GM12892 (cell line): ENCODE measurements at regions not wholly inside any gene's neighbourhood (a gene's known extent, or its start where the extent isn't known, plus 50 kb on each side); places are given as distances from the start of the nearest gene placed in this dataset.

Experiments used
- POLR2A ChIP-seq: IDR thresholded peaks from 2 replicates; pipeline ENCODE4 v1.6.1; 2011; ENCODE audit warnings: low read depth, low read length, control low read depth
- POLR2AphosphoS5 ChIP-seq: IDR thresholded peaks from 2 replicates; pipeline ENCODE4 v1.6.1; 2011; ENCODE audit warnings: low read depth, low read length, control low read depth
- TAF1 ChIP-seq: IDR thresholded peaks from 2 replicates; pipeline ENCODE4 v1.6.1; 2011; ENCODE audit warnings: low read depth, mild to moderate bottlenecking, control low read depth, low read length, borderline replicate concordance

DNA sequence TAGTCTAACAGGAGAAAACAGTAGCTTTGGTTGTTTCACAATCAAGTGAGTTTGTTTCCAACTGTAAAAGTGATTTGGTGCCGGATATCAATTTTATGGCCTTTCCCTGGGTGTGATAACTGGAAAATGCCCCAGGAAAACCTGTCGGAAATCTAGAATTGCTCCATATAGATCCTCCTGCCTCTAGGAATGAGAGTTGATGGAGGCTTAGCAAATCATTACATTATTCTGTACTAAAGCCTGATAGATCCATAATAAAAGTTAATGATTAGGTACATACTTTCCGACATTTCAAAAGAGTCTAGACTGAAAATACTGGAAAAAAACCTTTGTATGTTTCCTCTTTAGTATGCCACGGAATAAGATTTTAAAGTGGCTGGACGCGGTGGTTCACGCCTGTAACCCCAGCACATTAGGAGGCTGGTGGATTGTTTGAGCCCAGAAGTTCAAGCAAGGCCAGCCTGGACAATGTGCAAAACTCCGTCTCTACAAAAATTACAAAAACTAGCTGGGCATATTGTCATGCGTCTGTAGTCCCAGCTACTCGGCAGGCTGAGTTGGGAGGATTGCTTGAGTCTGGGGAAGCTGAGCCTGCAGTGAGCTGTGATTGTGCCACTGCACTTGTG lies 70.0 kb upstream of the SLC45A1 start:
- TF ChIP-seq POLR2A (no peak), POLR2AphosphoS5 (no peak), TAF1 (no peak)
